ENCODE measurements at regions not wholly inside any gene's neighbourhood (a gene's known extent, or its start where the extent isn't known, plus 50 kb on each side); places are given as distances from the start of the nearest gene placed in this dataset.

DNA sequence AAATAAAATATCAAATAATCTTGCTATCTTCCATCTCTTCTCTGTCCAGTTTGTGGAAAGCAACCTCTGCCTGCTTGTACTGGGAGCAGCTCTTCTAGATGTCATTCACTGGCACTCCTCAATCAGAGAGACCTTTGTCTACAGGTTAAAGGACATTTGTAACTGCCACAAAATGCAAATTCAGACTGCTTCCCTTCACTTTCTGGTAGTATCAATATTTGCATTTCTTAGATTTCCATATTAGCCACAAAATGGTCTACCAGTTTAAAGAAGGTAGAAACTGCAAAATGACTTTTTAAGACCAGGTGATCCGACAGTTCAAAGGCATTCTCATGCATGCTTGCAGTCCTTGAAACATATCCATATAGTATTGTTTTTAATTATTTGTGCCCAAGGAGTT is 51.7 kb upstream of the RCN1 start:
- DNase-seq (ENCODE audit: insufficient read length, low spot score, missing footprints): no peak
- H4K20me1 ChIP-seq (ENCODE audit: insufficient read depth, low read length): no peaks in the 10 kb centered on the region
- no peak overlapping the region for H3K4me3 ChIP-seq (ENCODE audit: insufficient read depth, low read length)
- H3K4me1 ChIP-seq (ENCODE audit: insufficient read depth, low read length): peaks cover 10% of the 10 kb centered on the region
- no peaks in the 10 kb centered on the region for H3K36me3 ChIP-seq (ENCODE audit: insufficient read depth, low read length)
- H3K9me3 ChIP-seq (ENCODE audit: low read depth, low read length): no peaks in the 10 kb centered on the region
- no peak overlapping the region for H3K27ac ChIP-seq (ENCODE audit: low read depth, low read length)
- H2AFZ ChIP-seq (ENCODE audit: low read length): no peak overlapping the region
- H3K4me2 ChIP-seq (ENCODE audit: insufficient read depth, low read length): no peak overlapping the region
- no peak for TF ChIP-seq CTCF (IDR thresholded peaks at IDR 0.05; ENCODE audit: extremely low read depth, low read depth, low read length)
- H3K79me2 ChIP-seq (ENCODE audit: insufficient read depth, low read length): no peaks in the 10 kb centered on the region
- no peaks in the 10 kb centered on the region for H3K27me3 ChIP-seq (ENCODE audit: insufficient read depth, low read length)

GRCh38 chr11:32034680-32035079 is 56.2 kb upstream of the RCN1 start:
- Histone ChIP-seq H4K20me1 (ENCODE audit: insufficient read depth, low read length) (no peaks in the 10 kb centered on the region), H3K79me2 (ENCODE audit: insufficient read depth, low read length) (no peaks in the 10 kb centered on the region), H2AFZ (ENCODE audit: low read length) (no peak overlapping the region), H3K4me3 (ENCODE audit: insufficient read depth, low read length) (no peak overlapping the region), H3K4me1 (ENCODE audit: insufficient read depth, low read length) (peaks cover 39% of the 10 kb centered on the region), H3K36me3 (ENCODE audit: insufficient read depth, low read length) (no peaks in the 10 kb centered on the region), H3K9me3 (ENCODE audit: low read depth, low read length) (no peaks in the 10 kb centered on the region), H3K4me2 (ENCODE audit: insufficient read depth, low read length) (peak overlapping the region; percentile 71), H3K27ac (ENCODE audit: low read depth, low read length) (peak overlapping the region; percentile 99), H3K27me3 (ENCODE audit: insufficient read depth, low read length) (no peaks in the 10 kb centered on the region)
- no peak for TF ChIP-seq CTCF (IDR thresholded peaks at IDR 0.05; ENCODE audit: extremely low read depth, low read depth, low read length)
- peak; percentile 59 for DNase-seq (ENCODE audit: insufficient read length, low spot score, missing footprints)

GRCh38 chr11:32034149-32034548 is 56.7 kb upstream of the RCN1 start:
- Histone ChIP-seq H3K4me3 (ENCODE audit: insufficient read depth, low read length) (no peak overlapping the region), H3K4me1 (ENCODE audit: insufficient read depth, low read length) (peaks cover 44% of the 10 kb centered on the region), H3K79me2 (ENCODE audit: insufficient read depth, low read length) (no peaks in the 10 kb centered on the region), H2AFZ (ENCODE audit: low read length) (no peak overlapping the region), H3K27me3 (ENCODE audit: insufficient read depth, low read length) (no peaks in the 10 kb centered on the region), H4K20me1 (ENCODE audit: insufficient read depth, low read length) (no peaks in the 10 kb centered on the region), H3K36me3 (ENCODE audit: insufficient read depth, low read length) (no peaks in the 10 kb centered on the region), H3K9me3 (ENCODE audit: low read depth, low read length) (no peaks in the 10 kb centered on the region), H3K27ac (ENCODE audit: low read depth, low read length) (peak overlapping the region; percentile 99), H3K4me2 (ENCODE audit: insufficient read depth, low read length) (peak overlapping the region; percentile 71)
- TF ChIP-seq CTCF (IDR thresholded peaks at IDR 0.05; ENCODE audit: extremely low read depth, low read depth, low read length): no peak
- peak; percentile 11 for DNase-seq (ENCODE audit: insufficient read length, low spot score, missing footprints)

- Histone ChIP-seq H3K4me1 (ENCODE audit: insufficient read depth, low read length) (peaks cover 46% of the 10 kb centered on the region), H3K36me3 (ENCODE audit: insufficient read depth, low read length) (no peaks in the 10 kb centered on the region), H4K20me1 (ENCODE audit: insufficient read depth, low read length) (no peaks in the 10 kb centered on the region), H3K4me3 (ENCODE audit: insufficient read depth, low read length) (no peak overlapping the region), H3K27ac (ENCODE audit: low read depth, low read length) (peak overlapping the region; percentile 99), H3K79me2 (ENCODE audit: insufficient read depth, low read length) (no peaks in the 10 kb centered on the region), H3K4me2 (ENCODE audit: insufficient read depth, low read length) (peak overlapping the region; percentile 15), H3K27me3 (ENCODE audit: insufficient read depth, low read length) (no peaks in the 10 kb centered on the region), H3K9me3 (ENCODE audit: low read depth, low read length) (no peaks in the 10 kb centered on the region), H2AFZ (ENCODE audit: low read length) (peak overlapping the region; percentile 37)
- no peak for TF ChIP-seq CTCF (IDR thresholded peaks at IDR 0.05; ENCODE audit: extremely low read depth, low read depth, low read length)
- DNase-seq (ENCODE audit: insufficient read length, low spot score, missing footprints): no peak
These were observed 57.4 kb upstream of the RCN1 start for GRCh38 chr11:32033491-32033890.

All from osteoblast (primary cell).